Effector memory CD8-positive, alpha-beta T cell (primary cell): ENCODE measurements at regions not wholly inside any gene's neighbourhood (a gene's known extent, or its start where the extent isn't known, plus 50 kb on each side); places are given as distances from the start of the nearest gene placed in this dataset.
"Not testable (repeated sequence)": the region's sequence is repeated elsewhere in the genome, so short reads cannot be mapped to it uniquely, and the experiment has no call there.

Experiments
- ATAC-seq: fragments of 150-1000 bp; cut with Tn5 transposase; replicated peaks from 2 replicates; pipeline ENCODE4 v1.10.0; 2021; ENCODE audit warnings: mild to moderate bottlenecking, moderate library complexity
- DNase-seq, 3 experiments: peaks; one replicate each; pipeline ENCODE4 v3.0.0; 2021
- H3K27ac Mint-ChIP-seq, 2 donors: one replicate each; pipeline ENCODE4 v1.8.0; 2022; ENCODE audit warnings: mild to moderate bottlenecking in 2 of 2, mixed read lengths in 2 of 2, moderate library complexity in 2 of 2
- H3K27me3 Mint-ChIP-seq, 2 donors: one replicate each; pipeline ENCODE4 v1.8.0; 2022; ENCODE audit warnings: mixed read lengths in 2 of 2
- H3K36me3 Mint-ChIP-seq: one replicate; pipeline ENCODE4 v1.8.0; 2022; ENCODE audit warnings: mild to moderate bottlenecking, moderate library complexity, mixed read lengths; ENCODE audit not compliant: insufficient read depth
- H3K4me1 Mint-ChIP-seq, 2 donors: one replicate each; pipeline ENCODE4 v1.8.0; 2022; ENCODE audit warnings: low read depth in 2 of 2, mixed read lengths in 2 of 2
- H3K4me3 Mint-ChIP-seq, 2 donors: one replicate each; pipeline ENCODE4 v1.8.0; 2022; ENCODE audit warnings: mild to moderate bottlenecking in 2 of 2, mixed read lengths in 2 of 2, moderate library complexity in 2 of 2
- H3K9me3 Mint-ChIP-seq, 2 donors: one replicate each; pipeline ENCODE4 v1.8.0; 2022; ENCODE audit warnings: mixed read lengths in 2 of 2

DNA sequence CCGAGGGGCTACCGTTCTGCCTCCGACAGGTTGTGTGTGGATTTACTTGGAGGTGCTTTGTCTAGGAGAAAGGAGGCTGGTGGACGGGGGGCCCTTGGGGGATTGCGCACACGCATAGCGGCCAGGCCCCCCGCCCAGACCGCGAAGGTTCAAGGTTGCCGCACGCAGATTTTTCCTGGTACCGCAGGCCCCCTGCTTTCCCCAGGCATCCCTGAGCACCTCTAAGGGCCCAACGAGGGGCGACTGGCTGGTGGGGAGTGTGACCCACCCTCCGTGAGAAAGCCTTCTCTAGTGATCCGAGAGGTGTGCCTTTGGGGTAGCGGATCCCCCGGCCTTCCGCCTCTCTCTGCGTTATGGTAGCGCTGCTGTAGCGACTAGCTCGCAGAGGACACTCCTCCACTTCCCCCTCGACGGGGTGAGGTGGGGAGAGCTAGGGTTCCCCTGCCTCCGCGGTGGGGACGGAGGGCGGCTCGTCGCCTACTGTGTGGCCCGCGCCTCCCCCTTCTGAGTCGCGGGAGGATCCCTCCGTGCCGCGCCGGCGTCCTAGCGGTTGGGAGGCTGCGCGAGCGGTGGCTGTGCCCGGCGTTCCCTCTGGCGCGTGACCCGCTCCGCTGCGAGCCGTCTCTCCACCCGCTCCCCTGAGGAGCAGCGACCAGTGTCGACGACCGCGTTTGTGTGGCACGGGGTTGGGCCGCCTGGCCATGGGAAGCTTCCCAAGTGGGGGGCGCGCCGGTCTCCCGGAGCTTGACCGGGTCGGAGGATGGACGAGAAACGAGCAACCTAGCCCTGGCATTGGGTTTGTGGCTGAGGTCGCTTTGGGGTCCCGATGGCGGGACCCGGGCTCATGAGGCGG lies 3900.0 kb upstream of the OR11H1 start:
- DNase-seq: no peak
- no peak overlapping the region for H3K4me3 Mint-ChIP-seq
- H3K4me1 Mint-ChIP-seq: no peaks in the 10 kb centered on the region
- H3K27me3 Mint-ChIP-seq: no peaks in the 10 kb centered on the region
- ATAC-seq: no peak
- no peak overlapping the region for H3K27ac Mint-ChIP-seq
- H3K36me3 Mint-ChIP-seq: peaks cover 2% of the 10 kb centered on the region
- H3K9me3 Mint-ChIP-seq: peaks cover 13 to 16% of the 10 kb centered on the region in 2 donors

GRCh38 chr22:11628651-11629511 lies 3899.1 kb upstream of the OR11H1 start:
- Mint-ChIP-seq H3K27ac (no peak overlapping the region), H3K4me1 (no peaks in the 10 kb centered on the region), H3K4me3 (no peak overlapping the region), H3K36me3 (peaks cover 2% of the 10 kb centered on the region), H3K27me3 (no peaks in the 10 kb centered on the region), H3K9me3 (peaks cover 13 to 16% of the 10 kb centered on the region in 2 donors)
- ATAC-seq (no peak), DNase-seq (no peak)

GRCh38 chr22:11629661-11630385 lies 3898.2 kb upstream of the OR11H1 start:
- no peak overlapping the region for H3K4me3 Mint-ChIP-seq
- H3K9me3 Mint-ChIP-seq: peaks cover 13 to 16% of the 10 kb centered on the region in 2 donors
- no peaks in the 10 kb centered on the region for H3K27me3 Mint-ChIP-seq
- H3K36me3 Mint-ChIP-seq: peaks cover 2% of the 10 kb centered on the region
- no peaks in the 10 kb centered on the region for H3K4me1 Mint-ChIP-seq
- DNase-seq (no peak), ATAC-seq (no peak)
- no peak overlapping the region for H3K27ac Mint-ChIP-seq

- H3K36me3 Mint-ChIP-seq, ATAC-seq, H3K27ac Mint-ChIP-seq, H3K4me3 Mint-ChIP-seq, DNase-seq, H3K27me3 Mint-ChIP-seq, H3K4me1 Mint-ChIP-seq: not testable (repeated sequence)
- H3K9me3 Mint-ChIP-seq: peaks cover 13 to 16% of the 10 kb centered on the region in 2 donors
Measured at GRCh38 chr22:11630386-11631084, 3897.5 kb upstream of the OR11H1 start.
